ENCODE measurements at regions not wholly inside any gene's neighbourhood (a gene's known extent, or its start where the extent isn't known, plus 50 kb on each side); places are given as distances from the start of the nearest gene placed in this dataset.
"Not testable (repeated sequence)": the region's sequence is repeated elsewhere in the genome, so short reads cannot be mapped to it uniquely, and the experiment has no call there.

GRCh38 chr2:187782301-187782700 is 228.1 kb upstream of the TFPI start:
- DNase-seq (ENCODE audit: low spot score) = no peak

GRCh38 chr2:187783446-187783845 is 229.2 kb upstream of the TFPI start:
- no peak for DNase-seq (ENCODE audit: low spot score)

- DNase-seq (ENCODE audit: low spot score) = not testable (repeated sequence)
Measured at GRCh38 chr2:187784138-187784537, 229.9 kb upstream of the TFPI start.

GRCh38 chr2:187799601-187800000 is 245.4 kb upstream of the TFPI start:
- DNase-seq (ENCODE audit: low spot score) = no peak

GRCh38 chr2:187803816-187804215 is 249.6 kb upstream of the TFPI start:
- DNase-seq (ENCODE audit: low spot score) = no peak

GRCh38 chr2:187815113-187815512 is 260.9 kb upstream of the TFPI start:
- DNase-seq (ENCODE audit: low spot score) = no peak

GRCh38 chr2:187819624-187820023 is 265.4 kb upstream of the TFPI start:
- DNase-seq (ENCODE audit: low spot score) = no peak

GRCh38 chr2:187825108-187825507 is 270.9 kb upstream of the TFPI start:
- no peak for DNase-seq (ENCODE audit: low spot score)

GRCh38 chr2:187826023-187826422 is 271.8 kb upstream of the TFPI start:
- DNase-seq (ENCODE audit: low spot score) = no peak

GRCh38 chr2:187834787-187835186 is 280.6 kb upstream of the TFPI start:
- DNase-seq (ENCODE audit: low spot score) = no peak

GRCh38 chr2:187838690-187839089 is 284.5 kb upstream of the TFPI start:
- DNase-seq (ENCODE audit: low spot score) = no peak

- no peak for DNase-seq (ENCODE audit: low spot score)
Measured at GRCh38 chr2:187842315-187842714, 288.1 kb upstream of the TFPI start.

- peak; percentile 66 for DNase-seq (ENCODE audit: low spot score)
Measured at GRCh38 chr2:187842978-187843847, 289.0 kb upstream of the TFPI start.

- DNase-seq (ENCODE audit: low spot score) = no peak
Measured at GRCh38 chr2:187847245-187848208, 293.3 kb upstream of the TFPI start.

GRCh38 chr2:187851955-187852561 is 297.8 kb upstream of the TFPI start:
- no peak for DNase-seq (ENCODE audit: low spot score)

- no peak for DNase-seq (ENCODE audit: low spot score)
Measured at GRCh38 chr2:187853381-187853791, 299.2 kb upstream of the TFPI start.

- DNase-seq (ENCODE audit: low spot score) = no peak
Measured at GRCh38 chr2:187854801-187855200, 300.6 kb upstream of the TFPI start.

GRCh38 chr2:187855689-187856088 is 301.5 kb upstream of the TFPI start:
- no peak for DNase-seq (ENCODE audit: low spot score)

- no peak for DNase-seq (ENCODE audit: low spot score)
Measured at GRCh38 chr2:187857826-187858225, 303.6 kb upstream of the TFPI start.

- DNase-seq (ENCODE audit: low spot score) = no peak
Measured at GRCh38 chr2:187862715-187863114, 308.5 kb upstream of the TFPI start.

- DNase-seq (ENCODE audit: low spot score) = no peak
Measured at GRCh38 chr2:187865025-187865424, 310.8 kb upstream of the TFPI start.

GRCh38 chr2:187867165-187867564 is 312.9 kb upstream of the TFPI start:
- DNase-seq (ENCODE audit: low spot score) = no peak

Data from kidney capillary endothelial cell (primary cell).